Cortex of kidney (tissue), 1 donor: ENCODE measurements at regions not wholly inside any gene's neighbourhood (a gene's known extent, or its start where the extent isn't known, plus 50 kb on each side); places are given as distances from the start of the nearest gene placed in this dataset.
"Not testable (repeated sequence)": the region's sequence is repeated elsewhere in the genome, so short reads cannot be mapped to it uniquely, and the experiment has no call there.

Source experiments
- DNase-seq: peaks from one replicate; lab custom pipeline; 2025; lab: John Stamatoyannopoulos, UW

- no peak for DNase-seq
Measured at GRCh38 chrX:110514509-110514908, 155.9 kb downstream of the RTL9 start.

- DNase-seq, result no peak
Measured at GRCh38 chrX:110519501-110519900, 160.9 kb downstream of the RTL9 start.

- no peak for DNase-seq
Measured at GRCh38 chrX:110519906-110520452, 161.3 kb downstream of the RTL9 start.

GRCh38 chrX:110520652-110521051 is 162.0 kb downstream of the RTL9 start:
- DNase-seq, result not testable (repeated sequence)

GRCh38 chrX:110531873-110532580 is 173.4 kb downstream of the RTL9 start:
- DNase-seq, result no peak

- DNase-seq, result no peak
Measured at GRCh38 chrX:110532581-110532931, 173.9 kb downstream of the RTL9 start.

- DNase-seq, result no peak
Measured at GRCh38 chrX:110536816-110537215, 178.2 kb downstream of the RTL9 start.

GRCh38 chrX:110541266-110541665 is 182.6 kb downstream of the RTL9 start:
- DNase-seq, result no peak

- DNase-seq, result not testable (repeated sequence)
Measured at GRCh38 chrX:110550854-110551253, 192.2 kb downstream of the RTL9 start.

- DNase-seq, result no peak
Measured at GRCh38 chrX:110557864-110558263, 199.2 kb downstream of the RTL9 start.

GRCh38 chrX:110558406-110558805 is 199.8 kb downstream of the RTL9 start:
- DNase-seq, result no peak

- no peak for DNase-seq
Measured at GRCh38 chrX:110561034-110561433, 202.4 kb downstream of the RTL9 start.

- no peak for DNase-seq
Measured at GRCh38 chrX:110563282-110563681, 204.6 kb downstream of the RTL9 start.

- no peak for DNase-seq
Measured at GRCh38 chrX:110568441-110568840, 209.8 kb downstream of the RTL9 start.

GRCh38 chrX:110569506-110569905 is 210.9 kb downstream of the RTL9 start:
- no peak for DNase-seq

- no peak for DNase-seq
Measured at GRCh38 chrX:110578270-110578669, 217.3 kb downstream of the CHRDL1 start.

GRCh38 chrX:110584083-110584482 is 211.5 kb downstream of the CHRDL1 start:
- no peak for DNase-seq

- DNase-seq, result no peak
Measured at GRCh38 chrX:110588164-110588563, 207.5 kb downstream of the CHRDL1 start.

GRCh38 chrX:110588853-110589252 is 206.8 kb downstream of the CHRDL1 start:
- no peak for DNase-seq

- DNase-seq, result no peak
Measured at GRCh38 chrX:110600745-110601310, 194.8 kb downstream of the CHRDL1 start.

GRCh38 chrX:110614596-110614995 is 181.0 kb downstream of the CHRDL1 start:
- no peak for DNase-seq
